ENCODE measurements at regions not wholly inside any gene's neighbourhood (a gene's known extent, or its start where the extent isn't known, plus 50 kb on each side); places are given as distances from the start of the nearest gene placed in this dataset.
A peak's percentile ranks its signal among the peaks of the same experiment; 100 is the strongest.

DNA sequence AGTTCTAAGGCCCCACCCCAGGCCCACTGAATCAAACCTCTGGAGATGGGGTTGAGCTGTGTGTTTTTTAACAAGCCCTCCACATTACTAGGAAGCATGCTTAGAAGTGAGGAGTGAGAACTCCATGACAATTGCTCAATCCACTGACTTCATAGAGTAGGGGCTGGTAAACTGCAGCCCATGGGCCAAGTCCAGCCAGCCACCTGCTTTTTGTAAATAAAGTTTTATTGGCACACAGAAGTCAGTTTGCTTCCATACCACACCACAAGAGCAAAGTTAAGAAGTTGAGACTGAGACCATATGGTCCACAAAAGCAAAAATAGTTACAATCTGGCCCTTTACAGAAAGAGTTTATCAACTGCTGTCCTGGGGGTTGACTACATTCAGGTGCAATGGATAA lies 309.2 kb downstream of the SETD4 start:
- intact Hi-C loops (cut with micrococcal nuclease; ENCODE audit: unreplicated experiment), result no loop called here
- TF ChIP-seq, protein P1, sequence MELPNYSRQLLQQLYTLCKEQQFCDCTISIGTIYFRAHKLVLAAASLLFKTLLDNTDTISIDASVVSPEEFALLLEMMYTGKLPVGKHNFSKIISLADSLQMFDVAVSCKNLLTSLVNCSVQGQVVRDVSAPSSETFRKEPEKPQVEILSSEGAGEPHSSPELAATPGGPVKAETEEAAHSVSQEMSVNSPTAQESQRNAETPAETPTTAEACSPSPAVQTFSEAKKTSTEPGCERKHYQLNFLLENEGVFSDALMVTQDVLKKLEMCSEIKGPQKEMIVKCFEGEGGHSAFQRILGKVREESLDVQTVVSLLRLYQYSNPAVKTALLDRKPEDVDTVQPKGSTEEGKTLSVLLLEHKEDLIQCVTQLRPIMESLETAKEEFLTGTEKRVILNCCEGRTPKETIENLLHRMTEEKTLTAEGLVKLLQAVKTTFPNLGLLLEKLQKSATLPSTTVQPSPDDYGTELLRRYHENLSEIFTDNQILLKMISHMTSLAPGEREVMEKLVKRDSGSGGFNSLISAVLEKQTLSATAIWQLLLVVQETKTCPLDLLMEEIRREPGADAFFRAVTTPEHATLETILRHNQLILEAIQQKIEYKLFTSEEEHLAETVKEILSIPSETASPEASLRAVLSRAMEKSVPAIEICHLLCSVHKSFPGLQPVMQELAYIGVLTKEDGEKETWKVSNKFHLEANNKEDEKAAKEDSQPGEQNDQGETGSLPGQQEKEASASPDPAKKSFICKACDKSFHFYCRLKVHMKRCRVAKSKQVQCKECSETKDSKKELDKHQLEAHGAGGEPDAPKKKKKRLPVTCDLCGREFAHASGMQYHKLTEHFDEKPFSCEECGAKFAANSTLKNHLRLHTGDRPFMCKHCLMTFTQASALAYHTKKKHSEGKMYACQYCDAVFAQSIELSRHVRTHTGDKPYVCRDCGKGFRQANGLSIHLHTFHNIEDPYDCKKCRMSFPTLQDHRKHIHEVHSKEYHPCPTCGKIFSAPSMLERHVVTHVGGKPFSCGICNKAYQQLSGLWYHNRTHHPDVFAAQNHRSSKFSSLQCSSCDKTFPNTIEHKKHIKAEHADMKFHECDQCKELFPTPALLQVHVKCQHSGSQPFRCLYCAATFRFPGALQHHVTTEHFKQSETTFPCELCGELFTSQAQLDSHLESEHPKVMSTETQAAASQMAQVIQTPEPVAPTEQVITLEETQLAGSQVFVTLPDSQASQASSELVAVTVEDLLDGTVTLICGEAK (IDR thresholded peaks at IDR 0.05), result no peak
- TF ChIP-seq, protein P1 (CRISPR knock-in tag; IDR thresholded peaks at IDR 0.05), result peak; percentile 55
- TF ChIP-seq GTF2F1 (IDR thresholded peaks at IDR 0.05; ENCODE audit: low read length), result no peak

More for the DNA sequence above, 309.2 kb downstream of the SETD4 start:
- ATAC-seq, result no peak
- POLR2A ChIA-PET, result no interaction called here
- in situ Hi-C loops (cut with HindIII; ENCODE audit: extremely low pct_ligation_motif_present, low pct_unique_long_range_greater_than_20kb), result no loop called here
- H4K20me1 ChIP-seq (ENCODE audit: insufficient read depth, low read length), result no peaks in the 10 kb centered on the region
- H3K4me2 ChIP-seq (ENCODE audit: low read depth, low read length), result no peak overlapping the region
- no peaks in the 10 kb centered on the region for H3K79me2 ChIP-seq (ENCODE audit: insufficient read depth, low read length)
- H3K9me3 ChIP-seq (ENCODE audit: low read length), result no peaks in the 10 kb centered on the region
- H3K4me3 ChIP-seq (replicated peaks in 1 of 3; ENCODE audit: insufficient read depth in 1 of 3, low read depth in 2 of 3, low read length in 3 of 3), result no peak overlapping the region
- H3K9ac ChIP-seq (ENCODE audit: insufficient read depth, low read depth, low read length), result no peak overlapping the region
- no peaks in the 10 kb centered on the region for H3K36me3 ChIP-seq (replicated peaks in 1 of 2; ENCODE audit: control insufficient read depth in 1 of 2, insufficient read depth in 2 of 2, low read length in 2 of 2)
- FAIRE-seq, result no peak
- DNase-seq (ENCODE audit: low spot score), result no peak
- BruUV-seq (replicated peaks), result no TSS peak
- H3K27ac ChIP-seq (ENCODE audit: extremely low read length, insufficient read depth, low read length), result no peak overlapping the region
- H3K27me3 ChIP-seq (ENCODE audit: control insufficient read depth in 1 of 2, insufficient read depth in 2 of 2, low read length in 2 of 2), result no peaks in the 10 kb centered on the region
- no peaks in the 10 kb centered on the region for H3K4me1 ChIP-seq (ENCODE audit: insufficient read depth, low read length)
- CTCF ChIA-PET (ENCODE audit: low intra/inter-chr PET ratio, low total read pairs), result no interaction called here
- no peak overlapping the region for H2AFZ ChIP-seq (ENCODE audit: low read length)

Measured in HepG2 (cell line).